MM.1S (cell line): ENCODE measurements at regions not wholly inside any gene's neighbourhood (a gene's known extent, or its start where the extent isn't known, plus 50 kb on each side); places are given as distances from the start of the nearest gene placed in this dataset.

Experiments
- DNase-seq: peaks from one replicate; pipeline ENCODE4 v3.0.0-alpha.2; 2015
- H2AFZ ChIP-seq: fragments of 300-600 bp; sonication (generic); 2 replicates; pipeline ENCODE4 v1.6.0; 2016; ENCODE audit warnings: antibody characterized with exemption, low read length
- H3F3A ChIP-seq: fragments of 300-600 bp; sonication (generic); 2 replicates; pipeline ENCODE4 v1.6.1; 2016; ENCODE audit warnings: mild to moderate bottlenecking, antibody characterized with exemption, low read length, moderate library complexity, mixed read lengths; ENCODE audit not compliant: insufficient read depth
- H3K27ac ChIP-seq: fragments of 300-600 bp; sonication (generic); 2 replicates; pipeline ENCODE4 v1.5.1; 2016; ENCODE audit warnings: mild to moderate bottlenecking, low read length
- H3K27me3 ChIP-seq: fragments of 300-600 bp; sonication (generic); replicated peaks from 2 replicates; pipeline ENCODE4 v1.6.0; 2016; ENCODE audit warnings: low read length; ENCODE audit not compliant: insufficient read depth
- H3K36me3 ChIP-seq: fragments of 300-600 bp; sonication (generic); replicated peaks from 2 replicates; pipeline ENCODE4 v1.6.1; 2016; ENCODE audit warnings: mild to moderate bottlenecking, low read length, mixed read lengths; ENCODE audit not compliant: insufficient read depth
- H3K4me1 ChIP-seq: fragments of 300-600 bp; sonication (generic); 2 replicates; pipeline ENCODE4 v1.6.1; 2016; ENCODE audit warnings: low read length, mixed read lengths
- H3K4me2 ChIP-seq: fragments of 300-600 bp; sonication (generic); 2 replicates; pipeline ENCODE4 v1.6.0; 2016; ENCODE audit warnings: low read depth, low read length
- H3K4me3 ChIP-seq: fragments of 300-600 bp; sonication (generic); 2 replicates; pipeline ENCODE4 v1.5.1; 2016; ENCODE audit warnings: low read length, mixed read lengths
- H3K79me2 ChIP-seq: fragments of 300-600 bp; sonication (generic); 2 replicates; pipeline ENCODE4 v1.6.1; 2016; ENCODE audit warnings: mixed run types, low read length, mixed read lengths
- H3K9ac ChIP-seq: fragments of 300-600 bp; sonication (generic); 2 replicates; pipeline ENCODE4 v1.6.1; 2016; ENCODE audit warnings: low read length, mixed read lengths
- H3K9me2 ChIP-seq: fragments of 300-600 bp; sonication (generic); replicated peaks from 2 replicates; pipeline ENCODE4 v1.6.1; 2016; ENCODE audit warnings: mild to moderate bottlenecking, low read length, mixed read lengths; ENCODE audit not compliant: insufficient read depth
- H3K9me3 ChIP-seq: fragments of 300-600 bp; sonication (generic); replicated peaks from 2 replicates; pipeline ENCODE4 v1.6.1; 2016; ENCODE audit warnings: mild to moderate bottlenecking, low read length, mixed read lengths; ENCODE audit not compliant: insufficient read depth
- H4K20me1 ChIP-seq: fragments of 300-600 bp; sonication (generic); 2 replicates; pipeline ENCODE4 v1.6.1; 2016; ENCODE audit warnings: mild to moderate bottlenecking, low read length, moderate library complexity, mixed read lengths; ENCODE audit not compliant: insufficient read depth
- EZH2 ChIP-seq: fragments of 300-600 bp; sonication (generic); optimal IDR thresholded peaks from 2 replicates; pipeline ENCODE3; 2017; ENCODE audit warnings: low read depth, mild to moderate bottlenecking, antibody characterized with exemption, low read length, mixed read lengths
- EZH2phosphoT487 ChIP-seq: fragments of 300-600 bp; sonication (generic); IDR thresholded peaks from 2 replicates; pipeline ENCODE4 v1.6.1; 2018; ENCODE audit warnings: antibody characterized with exemption, low read length
- TF ChIP-seq, protein P1 (sequence below): fragments of 300-600 bp; sonication (generic); IDR thresholded peaks from 2 replicates; pipeline ENCODE4 v1.5.1; 2016; ENCODE audit warnings: antibody characterized with exemption, low read length, mixed read lengths

DNA sequence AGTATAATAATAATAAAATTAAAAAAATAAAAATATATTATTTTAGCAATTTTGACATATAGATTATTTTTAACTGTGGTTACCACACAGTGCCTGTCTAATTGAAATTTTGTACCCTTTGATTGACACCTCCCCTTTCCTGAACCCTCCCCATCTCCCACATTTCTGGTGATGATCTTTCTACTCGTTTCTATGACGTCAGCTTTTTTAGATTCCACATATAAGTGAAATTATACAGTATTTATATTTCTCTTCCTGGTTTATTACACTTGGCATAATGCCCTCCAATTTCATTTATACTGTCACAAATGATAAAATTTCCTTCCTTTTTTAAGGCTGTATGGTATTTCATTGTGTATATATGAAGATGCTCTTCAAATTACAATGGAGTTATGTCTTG is 258.1 kb upstream of the PTCHD4 start:
- Histone ChIP-seq H3F3A (no peaks in the 10 kb centered on the region), H3K4me3 (no peak overlapping the region), H4K20me1 (no peaks in the 10 kb centered on the region), H3K36me3 (no peaks in the 10 kb centered on the region), H3K9me2 (no peaks in the 10 kb centered on the region), H3K9ac (no peak overlapping the region), H2AFZ (no peak overlapping the region), H3K4me2 (no peak overlapping the region), H3K9me3 (no peaks in the 10 kb centered on the region), H3K79me2 (no peaks in the 10 kb centered on the region), H3K4me1 (no peaks in the 10 kb centered on the region), H3K27ac (no peak overlapping the region), H3K27me3 (no peaks in the 10 kb centered on the region)
- TF ChIP-seq, protein P1, sequence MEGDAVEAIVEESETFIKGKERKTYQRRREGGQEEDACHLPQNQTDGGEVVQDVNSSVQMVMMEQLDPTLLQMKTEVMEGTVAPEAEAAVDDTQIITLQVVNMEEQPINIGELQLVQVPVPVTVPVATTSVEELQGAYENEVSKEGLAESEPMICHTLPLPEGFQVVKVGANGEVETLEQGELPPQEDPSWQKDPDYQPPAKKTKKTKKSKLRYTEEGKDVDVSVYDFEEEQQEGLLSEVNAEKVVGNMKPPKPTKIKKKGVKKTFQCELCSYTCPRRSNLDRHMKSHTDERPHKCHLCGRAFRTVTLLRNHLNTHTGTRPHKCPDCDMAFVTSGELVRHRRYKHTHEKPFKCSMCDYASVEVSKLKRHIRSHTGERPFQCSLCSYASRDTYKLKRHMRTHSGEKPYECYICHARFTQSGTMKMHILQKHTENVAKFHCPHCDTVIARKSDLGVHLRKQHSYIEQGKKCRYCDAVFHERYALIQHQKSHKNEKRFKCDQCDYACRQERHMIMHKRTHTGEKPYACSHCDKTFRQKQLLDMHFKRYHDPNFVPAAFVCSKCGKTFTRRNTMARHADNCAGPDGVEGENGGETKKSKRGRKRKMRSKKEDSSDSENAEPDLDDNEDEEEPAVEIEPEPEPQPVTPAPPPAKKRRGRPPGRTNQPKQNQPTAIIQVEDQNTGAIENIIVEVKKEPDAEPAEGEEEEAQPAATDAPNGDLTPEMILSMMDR = no peak
- TF ChIP-seq EZH2 (no peak), EZH2phosphoT487 (no peak)
- no peak for DNase-seq

DNA sequence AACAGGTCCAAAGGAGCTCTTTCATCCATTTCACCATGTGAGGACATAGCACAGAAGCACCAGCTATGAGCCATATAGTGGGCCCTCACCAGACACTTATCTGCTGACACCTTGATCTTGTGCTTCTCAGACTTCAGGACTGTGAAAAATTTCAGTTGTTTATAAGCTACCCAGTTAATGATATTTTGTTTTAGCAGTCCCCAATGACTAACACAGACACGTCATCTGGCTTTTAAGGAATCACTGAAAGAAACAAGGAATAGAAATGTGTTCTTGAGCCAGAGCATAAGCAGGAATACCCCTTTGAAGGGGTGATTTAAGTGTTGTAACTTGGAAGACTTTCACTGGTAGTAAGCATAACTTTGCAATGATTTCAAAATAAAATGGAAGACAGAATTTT is 214.7 kb upstream of the PTCHD4 start:
- no peaks in the 10 kb centered on the region for H3K9me2 ChIP-seq
- no peaks in the 10 kb centered on the region for H3K79me2 ChIP-seq
- H3K27me3 ChIP-seq = no peaks in the 10 kb centered on the region
- no peak overlapping the region for H3K4me3 ChIP-seq
- H2AFZ ChIP-seq = no peak overlapping the region
- TF ChIP-seq EZH2 (no peak), EZH2phosphoT487 (no peak)
- TF ChIP-seq, protein P1 = no peak
- no peak for DNase-seq
- no peaks in the 10 kb centered on the region for H3K36me3 ChIP-seq
- no peaks in the 10 kb centered on the region for H3K9me3 ChIP-seq
- H3F3A ChIP-seq = no peaks in the 10 kb centered on the region
- no peak overlapping the region for H3K9ac ChIP-seq
- no peaks in the 10 kb centered on the region for H3K4me1 ChIP-seq
- H3K27ac ChIP-seq = no peak overlapping the region
- no peaks in the 10 kb centered on the region for H4K20me1 ChIP-seq
- no peak overlapping the region for H3K4me2 ChIP-seq

DNA sequence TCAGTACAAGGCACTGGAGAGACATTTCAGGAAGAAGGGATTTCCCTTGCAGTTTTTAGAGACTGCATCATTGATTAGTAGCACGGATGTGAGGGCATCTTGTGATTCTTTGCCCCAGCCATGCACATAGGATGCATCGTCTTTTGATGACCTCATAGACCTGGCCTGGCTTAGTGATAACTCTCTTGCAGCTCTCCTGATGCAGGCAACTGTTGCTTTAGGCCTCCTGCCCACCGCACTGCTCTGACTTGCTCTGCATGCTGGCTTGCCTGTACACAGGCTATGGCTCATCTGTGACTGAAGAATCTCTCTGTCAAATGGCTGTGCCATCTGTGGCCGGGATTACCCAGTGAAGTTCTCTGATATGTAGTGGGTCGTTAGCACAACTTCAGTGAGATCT is 207.7 kb upstream of the PTCHD4 start:
- H3K36me3 ChIP-seq = no peaks in the 10 kb centered on the region
- H3K9me2 ChIP-seq = no peaks in the 10 kb centered on the region
- no peak overlapping the region for H3K4me3 ChIP-seq
- H3K9ac ChIP-seq = no peak overlapping the region
- no peak overlapping the region for H3K27ac ChIP-seq
- no peak for DNase-seq
- H3K27me3 ChIP-seq = no peaks in the 10 kb centered on the region
- H4K20me1 ChIP-seq = no peaks in the 10 kb centered on the region
- H3K4me1 ChIP-seq = no peaks in the 10 kb centered on the region
- H3K4me2 ChIP-seq = no peak overlapping the region
- no peaks in the 10 kb centered on the region for H3F3A ChIP-seq
- no peak overlapping the region for H2AFZ ChIP-seq
- TF ChIP-seq EZH2phosphoT487 (no peak), EZH2 (no peak)
- TF ChIP-seq, protein P1 = no peak
- no peaks in the 10 kb centered on the region for H3K79me2 ChIP-seq
- H3K9me3 ChIP-seq = no peaks in the 10 kb centered on the region
